ENCODE measurements at regions not wholly inside any gene's neighbourhood (a gene's known extent, or its start where the extent isn't known, plus 50 kb on each side); places are given as distances from the start of the nearest gene placed in this dataset.

DNA sequence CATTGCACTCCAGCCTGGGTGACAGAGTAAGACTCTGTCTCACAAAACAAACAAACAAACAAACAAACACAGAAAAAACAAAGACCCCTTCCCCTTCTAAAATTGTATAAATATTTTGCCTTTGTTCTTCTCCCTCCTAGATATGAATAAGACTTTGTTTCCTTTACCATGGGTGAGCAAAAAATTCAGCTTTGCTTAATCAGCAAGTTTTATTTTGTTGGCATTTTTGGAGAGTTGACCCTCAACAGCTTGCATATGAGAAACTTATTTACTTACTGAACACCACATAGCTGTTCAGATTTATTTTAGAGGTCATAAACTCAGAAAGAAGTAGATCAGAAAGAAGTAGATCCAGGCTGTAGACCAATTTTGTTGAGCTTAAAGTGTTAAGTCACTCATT lies 395.2 kb upstream of the TOM1L1 start:
- no peak for DNase-seq (ENCODE audit: low spot score)
- Histone ChIP-seq H3K4me1 (ENCODE audit: control insufficient read depth in 4 of 4, insufficient read depth in 4 of 4, low read length in 3 of 4) (no peaks in the 10 kb centered on the region), H3K9me3 (ENCODE audit: control insufficient read depth in 4 of 4, low read length in 3 of 4) (no peaks in the 10 kb centered on the region), H3K27me3 (ENCODE audit: control insufficient read depth in 4 of 4, insufficient read depth in 4 of 4, low read length in 3 of 4) (no peaks in the 10 kb centered on the region), H3K4me3 (ENCODE audit: low read depth in 1 of 3, low read length in 3 of 3) (no peak overlapping the region), H3K27ac (ENCODE audit: low read depth in 1 of 2, low read length in 2 of 2) (no peak overlapping the region), H3K9ac (ENCODE audit: low read depth in 1 of 2, low read length in 2 of 2) (no peak overlapping the region), H3K36me3 (ENCODE audit: control insufficient read depth in 4 of 4, insufficient read depth in 3 of 4, low read depth in 1 of 4, low read length in 3 of 4) (no peaks in the 10 kb centered on the region)
- TF ChIP-seq EGR1 (IDR thresholded peaks at IDR 0.05; ENCODE audit: low read depth in 2 of 2), result no peak
- TF ChIP-seq, protein P1, sequence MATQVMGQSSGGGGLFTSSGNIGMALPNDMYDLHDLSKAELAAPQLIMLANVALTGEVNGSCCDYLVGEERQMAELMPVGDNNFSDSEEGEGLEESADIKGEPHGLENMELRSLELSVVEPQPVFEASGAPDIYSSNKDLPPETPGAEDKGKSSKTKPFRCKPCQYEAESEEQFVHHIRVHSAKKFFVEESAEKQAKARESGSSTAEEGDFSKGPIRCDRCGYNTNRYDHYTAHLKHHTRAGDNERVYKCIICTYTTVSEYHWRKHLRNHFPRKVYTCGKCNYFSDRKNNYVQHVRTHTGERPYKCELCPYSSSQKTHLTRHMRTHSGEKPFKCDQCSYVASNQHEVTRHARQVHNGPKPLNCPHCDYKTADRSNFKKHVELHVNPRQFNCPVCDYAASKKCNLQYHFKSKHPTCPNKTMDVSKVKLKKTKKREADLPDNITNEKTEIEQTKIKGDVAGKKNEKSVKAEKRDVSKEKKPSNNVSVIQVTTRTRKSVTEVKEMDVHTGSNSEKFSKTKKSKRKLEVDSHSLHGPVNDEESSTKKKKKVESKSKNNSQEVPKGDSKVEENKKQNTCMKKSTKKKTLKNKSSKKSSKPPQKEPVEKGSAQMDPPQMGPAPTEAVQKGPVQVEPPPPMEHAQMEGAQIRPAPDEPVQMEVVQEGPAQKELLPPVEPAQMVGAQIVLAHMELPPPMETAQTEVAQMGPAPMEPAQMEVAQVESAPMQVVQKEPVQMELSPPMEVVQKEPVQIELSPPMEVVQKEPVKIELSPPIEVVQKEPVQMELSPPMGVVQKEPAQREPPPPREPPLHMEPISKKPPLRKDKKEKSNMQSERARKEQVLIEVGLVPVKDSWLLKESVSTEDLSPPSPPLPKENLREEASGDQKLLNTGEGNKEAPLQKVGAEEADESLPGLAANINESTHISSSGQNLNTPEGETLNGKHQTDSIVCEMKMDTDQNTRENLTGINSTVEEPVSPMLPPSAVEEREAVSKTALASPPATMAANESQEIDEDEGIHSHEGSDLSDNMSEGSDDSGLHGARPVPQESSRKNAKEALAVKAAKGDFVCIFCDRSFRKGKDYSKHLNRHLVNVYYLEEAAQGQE (IDR thresholded peaks at IDR 0.05), result no peak
- no peak for TF ChIP-seq RXRA (IDR thresholded peaks at IDR 0.05)
- TF ChIP-seq HNF4G (IDR thresholded peaks at IDR 0.05), result no peak
- TF ChIP-seq TAF1 (conservative IDR thresholded peaks at IDR 0.05), result no peak
- TF ChIP-seq, protein P2, sequence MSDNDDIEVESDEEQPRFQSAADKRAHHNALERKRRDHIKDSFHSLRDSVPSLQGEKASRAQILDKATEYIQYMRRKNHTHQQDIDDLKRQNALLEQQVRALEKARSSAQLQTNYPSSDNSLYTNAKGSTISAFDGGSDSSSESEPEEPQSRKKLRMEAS (IDR thresholded peaks at IDR 0.05), result no peak
- TF ChIP-seq, protein P3, sequence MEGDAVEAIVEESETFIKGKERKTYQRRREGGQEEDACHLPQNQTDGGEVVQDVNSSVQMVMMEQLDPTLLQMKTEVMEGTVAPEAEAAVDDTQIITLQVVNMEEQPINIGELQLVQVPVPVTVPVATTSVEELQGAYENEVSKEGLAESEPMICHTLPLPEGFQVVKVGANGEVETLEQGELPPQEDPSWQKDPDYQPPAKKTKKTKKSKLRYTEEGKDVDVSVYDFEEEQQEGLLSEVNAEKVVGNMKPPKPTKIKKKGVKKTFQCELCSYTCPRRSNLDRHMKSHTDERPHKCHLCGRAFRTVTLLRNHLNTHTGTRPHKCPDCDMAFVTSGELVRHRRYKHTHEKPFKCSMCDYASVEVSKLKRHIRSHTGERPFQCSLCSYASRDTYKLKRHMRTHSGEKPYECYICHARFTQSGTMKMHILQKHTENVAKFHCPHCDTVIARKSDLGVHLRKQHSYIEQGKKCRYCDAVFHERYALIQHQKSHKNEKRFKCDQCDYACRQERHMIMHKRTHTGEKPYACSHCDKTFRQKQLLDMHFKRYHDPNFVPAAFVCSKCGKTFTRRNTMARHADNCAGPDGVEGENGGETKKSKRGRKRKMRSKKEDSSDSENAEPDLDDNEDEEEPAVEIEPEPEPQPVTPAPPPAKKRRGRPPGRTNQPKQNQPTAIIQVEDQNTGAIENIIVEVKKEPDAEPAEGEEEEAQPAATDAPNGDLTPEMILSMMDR (IDR thresholded peaks at IDR 0.05; ENCODE audit: low read depth, low read length, missing input control), result no peak
- TF ChIP-seq FOXA2 (IDR thresholded peaks at IDR 0.05), result no peak
- TF ChIP-seq NR2F2 (IDR thresholded peaks at IDR 0.05), result no peak
- TF ChIP-seq GABPA (IDR thresholded peaks at IDR 0.05 in 1 of 2, conservative IDR thresholded peaks at IDR 0.05 in 1 of 2), result no peak
- TF ChIP-seq FOXA1 (IDR thresholded peaks at IDR 0.05), result no peak
- TF ChIP-seq, protein P4, sequence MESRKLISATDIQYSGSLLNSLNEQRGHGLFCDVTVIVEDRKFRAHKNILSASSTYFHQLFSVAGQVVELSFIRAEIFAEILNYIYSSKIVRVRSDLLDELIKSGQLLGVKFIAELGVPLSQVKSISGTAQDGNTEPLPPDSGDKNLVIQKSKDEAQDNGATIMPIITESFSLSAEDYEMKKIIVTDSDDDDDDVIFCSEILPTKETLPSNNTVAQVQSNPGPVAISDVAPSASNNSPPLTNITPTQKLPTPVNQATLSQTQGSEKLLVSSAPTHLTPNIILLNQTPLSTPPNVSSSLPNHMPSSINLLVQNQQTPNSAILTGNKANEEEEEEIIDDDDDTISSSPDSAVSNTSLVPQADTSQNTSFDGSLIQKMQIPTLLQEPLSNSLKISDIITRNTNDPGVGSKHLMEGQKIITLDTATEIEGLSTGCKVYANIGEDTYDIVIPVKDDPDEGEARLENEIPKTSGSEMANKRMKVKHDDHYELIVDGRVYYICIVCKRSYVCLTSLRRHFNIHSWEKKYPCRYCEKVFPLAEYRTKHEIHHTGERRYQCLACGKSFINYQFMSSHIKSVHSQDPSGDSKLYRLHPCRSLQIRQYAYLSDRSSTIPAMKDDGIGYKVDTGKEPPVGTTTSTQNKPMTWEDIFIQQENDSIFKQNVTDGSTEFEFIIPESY (IDR thresholded peaks at IDR 0.05), result no peak

DNA sequence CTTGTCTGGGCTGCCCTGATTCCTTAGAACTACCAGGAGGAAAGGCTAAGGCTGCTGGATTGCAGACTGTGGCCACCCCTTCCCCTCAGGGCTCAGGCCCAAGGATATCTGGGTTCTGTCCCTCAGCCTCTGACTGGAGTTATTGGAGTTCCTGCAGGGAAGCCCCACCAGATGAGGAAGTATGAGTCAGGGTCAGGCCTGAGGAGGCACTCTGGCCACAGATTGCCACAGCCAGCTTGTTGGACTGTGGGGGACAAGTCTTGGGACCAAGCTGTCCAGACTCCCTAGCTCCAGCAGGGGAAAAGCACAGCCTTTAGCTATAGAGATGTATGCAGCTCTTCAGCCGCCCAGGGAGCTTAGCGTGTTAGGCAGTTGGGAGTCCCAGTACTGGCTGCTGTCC lies 381.9 kb upstream of the TOM1L1 start:
- Histone ChIP-seq H3K27me3 (ENCODE audit: control insufficient read depth in 4 of 4, insufficient read depth in 4 of 4, low read length in 3 of 4) (no peaks in the 10 kb centered on the region), H3K4me1 (ENCODE audit: control insufficient read depth in 4 of 4, insufficient read depth in 4 of 4, low read length in 3 of 4) (peaks cover 0 to 9% (median 1%) of the 10 kb centered on the region in 4 donors), H3K36me3 (ENCODE audit: control insufficient read depth in 4 of 4, insufficient read depth in 3 of 4, low read depth in 1 of 4, low read length in 3 of 4) (no peaks in the 10 kb centered on the region), H3K27ac (ENCODE audit: low read depth in 1 of 2, low read length in 2 of 2) (no peak overlapping the region), H3K9ac (ENCODE audit: low read depth in 1 of 2, low read length in 2 of 2) (no peak overlapping the region), H3K9me3 (ENCODE audit: control insufficient read depth in 4 of 4, low read length in 3 of 4) (no peaks in the 10 kb centered on the region), H3K4me3 (ENCODE audit: low read depth in 1 of 3, low read length in 3 of 3) (no peak overlapping the region)
- WGBS, result 93% methylated on average over 2 of the region's 2 CpGs
- no peak for DNase-seq (ENCODE audit: low spot score)
- TF ChIP-seq, protein P5, sequence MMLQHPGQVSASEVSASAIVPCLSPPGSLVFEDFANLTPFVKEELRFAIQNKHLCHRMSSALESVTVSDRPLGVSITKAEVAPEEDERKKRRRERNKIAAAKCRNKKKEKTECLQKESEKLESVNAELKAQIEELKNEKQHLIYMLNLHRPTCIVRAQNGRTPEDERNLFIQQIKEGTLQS (IDR thresholded peaks at IDR 0.05), result no peak
- TF ChIP-seq, protein P4 (IDR thresholded peaks at IDR 0.05), result no peak
- TF ChIP-seq JUND (IDR thresholded peaks at IDR 0.05) (no peak), GABPA (IDR thresholded peaks at IDR 0.05 in 1 of 2, conservative IDR thresholded peaks at IDR 0.05 in 1 of 2) (no peak), RXRA (IDR thresholded peaks at IDR 0.05) (no peak), HNF4A (conservative IDR thresholded peaks at IDR 0.05) (no peak), EGR1 (IDR thresholded peaks at IDR 0.05; ENCODE audit: low read depth in 2 of 2) (no peak)
- TF ChIP-seq, protein P3 (IDR thresholded peaks at IDR 0.05; ENCODE audit: low read depth, low read length, missing input control), result no peak
- TF ChIP-seq, protein P1 (IDR thresholded peaks at IDR 0.05), result no peak

Data from liver (tissue), 8 donors.